Dedifferentiated amniotic fluid mesenchymal stem cell (primary cell): ENCODE measurements at regions not wholly inside any gene's neighbourhood (a gene's known extent, or its start where the extent isn't known, plus 50 kb on each side); places are given as distances from the start of the nearest gene placed in this dataset.
A peak's percentile ranks its signal among the peaks of the same experiment; 100 is the strongest.
"Not testable (repeated sequence)": the region's sequence is repeated elsewhere in the genome, so short reads cannot be mapped to it uniquely, and the experiment has no call there.

Source experiments
- DNase-seq: peaks from one replicate; pipeline ENCODE4 v3.0.0-alpha.2; 2016; ENCODE audit errors: extremely low spot score

- DNase-seq, result no peak
These were observed 55.5 kb downstream of the PRR15 start for GRCh38 chr7:29619111-29619510.

- no peak for DNase-seq
These were observed 56.4 kb downstream of the PRR15 start for GRCh38 chr7:29619848-29620555.

- no peak for DNase-seq
These were observed 56.9 kb downstream of the PRR15 start for GRCh38 chr7:29620556-29620930.

- DNase-seq, result peak; percentile 97
These were observed 59.0 kb downstream of the PRR15 start for GRCh38 chr7:29622335-29623265.

- DNase-seq, result peak; percentile 32
These were observed 60.3 kb downstream of the PRR15 start for GRCh38 chr7:29623973-29624372.

- no peak for DNase-seq
These were observed 63.1 kb downstream of the PRR15 start for GRCh38 chr7:29626730-29627129.

- no peak for DNase-seq
These were observed 64.0 kb downstream of the PRR15 start for GRCh38 chr7:29627631-29628030.

GRCh38 chr7:29629507-29629906, 65.9 kb downstream of the PRR15 start:
- DNase-seq, result no peak

GRCh38 chr7:29635067-29636008, 71.7 kb downstream of the PRR15 start:
- peak; percentile 28 for DNase-seq

GRCh38 chr7:29636009-29636351, 72.3 kb downstream of the PRR15 start:
- no peak for DNase-seq

- no peak for DNase-seq
These were observed 73.7 kb downstream of the PRR15 start for GRCh38 chr7:29637374-29637773.

- not testable (repeated sequence) for DNase-seq
These were observed 75.2 kb downstream of the PRR15 start for GRCh38 chr7:29638841-29639240.

- no peak for DNase-seq
These were observed 75.8 kb downstream of the PRR15 start for GRCh38 chr7:29639386-29639785.

- DNase-seq, result no peak
These were observed 76.4 kb downstream of the PRR15 start for GRCh38 chr7:29639886-29640595.

GRCh38 chr7:29641651-29642050, 78.0 kb downstream of the PRR15 start:
- no peak for DNase-seq

- no peak for DNase-seq
These were observed 79.0 kb downstream of the PRR15 start for GRCh38 chr7:29642494-29643155.

- DNase-seq, result not testable (repeated sequence)
These were observed 82.5 kb downstream of the PRR15 start for GRCh38 chr7:29646116-29646515.

GRCh38 chr7:29647020-29647654, 83.5 kb downstream of the PRR15 start:
- DNase-seq, result no peak

- not testable (repeated sequence) for DNase-seq
These were observed 84.1 kb downstream of the PRR15 start for GRCh38 chr7:29647691-29648210.
